CD14-positive monocyte (primary cell): ENCODE measurements at regions not wholly inside any gene's neighbourhood (a gene's known extent, or its start where the extent isn't known, plus 50 kb on each side); places are given as distances from the start of the nearest gene placed in this dataset.

Experiments
- DNase-seq, 3 donors: peaks; one replicate each; pipeline ENCODE4 v3.0.0-alpha.2; 2011 to 2022
- H2AFZ ChIP-seq: 2 replicates; pipeline ENCODE4 v1.6.0; 2012; ENCODE audit warnings: mild to moderate bottlenecking, low read depth, low read length, inconsistent platforms; ENCODE audit not compliant: insufficient read depth, poor library complexity, severe bottlenecking
- H3K27ac ChIP-seq, 2 donors: 1 replicate in 1 of 2; 2 replicates in 1 of 2; pipeline ENCODE4 v1.5.1; 2012 to 2013; ENCODE audit warnings: low read length in 2 of 2, control low read depth in 1 of 2, inconsistent platforms in 1 of 2, low read depth in 1 of 2, mild to moderate bottlenecking in 1 of 2
- H3K27me3 ChIP-seq, 2 donors: one replicate each; pipeline versions ENCODE4 v1.6.0 to v1.6.1; 2011 to 2013; ENCODE audit warnings: low read length in 2 of 2; ENCODE audit not compliant: control insufficient read depth in 2 of 2, insufficient read depth in 2 of 2
- H3K36me3 ChIP-seq, 2 donors: replicated peaks in 1 of 2; 1 replicate in 1 of 2; 2 replicates in 1 of 2; pipeline versions ENCODE4 v1.5.1 to v1.6.1; 2012 to 2013; ENCODE audit warnings: low read length in 2 of 2, control low read depth in 1 of 2, inconsistent platforms in 1 of 2, mild to moderate bottlenecking in 1 of 2; ENCODE audit not compliant: insufficient read depth in 2 of 2, control insufficient read depth in 1 of 2
- H3K4me1 ChIP-seq, 2 donors: 1 replicate in 1 of 2; 2 replicates in 1 of 2; pipeline versions ENCODE4 v1.5.1 to v1.6.1; 2012 to 2013; ENCODE audit warnings: low read length in 2 of 2, control low read depth in 1 of 2, inconsistent platforms in 1 of 2, mild to moderate bottlenecking in 1 of 2, moderate library complexity in 1 of 2; ENCODE audit not compliant: insufficient read depth in 2 of 2, control insufficient read depth in 1 of 2
- H3K4me2 ChIP-seq: replicated peaks from 2 replicates; pipeline ENCODE3; 2012; ENCODE audit warnings: low read length, moderate library complexity, mild to moderate bottlenecking; ENCODE audit not compliant: poor library complexity, severe bottlenecking; ENCODE audit errors: extremely low read depth
- H3K4me3 ChIP-seq, 3 experiments: fragments of 200-600 bp in 1 of 3; sonication (generic) in 1 of 3; replicated peaks in 1 of 3; 1 replicate in 2 of 3; 2 replicates in 1 of 3; pipeline ENCODE4 v1.5.1; 2011 to 2013; ENCODE audit warnings: low read length in 3 of 3, mild to moderate bottlenecking in 3 of 3, control low read depth in 2 of 3, low read depth in 2 of 3, inconsistent platforms in 1 of 3, moderate library complexity in 1 of 3
- H3K79me2 ChIP-seq: 2 replicates; pipeline ENCODE4 v1.6.0; 2012; ENCODE audit warnings: mild to moderate bottlenecking, control low read depth, inconsistent platforms, low read length, moderate library complexity; ENCODE audit not compliant: insufficient read depth
- H3K9ac ChIP-seq: 2 replicates; pipeline ENCODE4 v1.6.0; 2017; ENCODE audit warnings: low read length, mild to moderate bottlenecking; ENCODE audit not compliant: insufficient read depth, poor library complexity, severe bottlenecking
- H3K9me3 ChIP-seq, 2 donors: replicated peaks in 1 of 2; 1 replicate in 1 of 2; 2 replicates in 1 of 2; pipeline versions ENCODE4 v1.5.1 to v1.6.1; 2012 to 2013; ENCODE audit warnings: low read length in 2 of 2, control low read depth in 1 of 2; ENCODE audit not compliant: control insufficient read depth in 1 of 2, insufficient read depth in 1 of 2
- H4K20me1 ChIP-seq: 2 replicates; pipeline ENCODE4 v1.6.0; 2012; ENCODE audit warnings: mild to moderate bottlenecking, low read length, control low read depth, moderate library complexity; ENCODE audit not compliant: insufficient read depth
- H3K27ac Mint-ChIP-seq, 7 donors: one replicate each; pipeline ENCODE4 v1.8.0; 2020; ENCODE audit warnings: mild to moderate bottlenecking in 7 of 7, mixed read lengths in 7 of 7, moderate library complexity in 6 of 7, inconsistent platforms in 2 of 7
- H3K27me3 Mint-ChIP-seq, 3 donors: one replicate each; pipeline ENCODE4 v1.8.0; 2021 to 2022; ENCODE audit warnings: low read depth in 3 of 3, mild to moderate bottlenecking in 3 of 3, mixed read lengths in 3 of 3, moderate library complexity in 3 of 3, inconsistent platforms in 1 of 3
- H3K36me3 Mint-ChIP-seq, 2 donors: one replicate each; pipeline ENCODE4 v1.8.0; 2020; ENCODE audit warnings: mixed read lengths in 2 of 2, inconsistent platforms in 1 of 2, mild to moderate bottlenecking in 1 of 2
- H3K4me1 Mint-ChIP-seq: one replicate; pipeline ENCODE4 v1.8.0; 2020; ENCODE audit warnings: mild to moderate bottlenecking, mixed read lengths
- H3K4me3 Mint-ChIP-seq, 2 donors: one replicate each; pipeline ENCODE4 v1.8.0; 2020; ENCODE audit warnings: mild to moderate bottlenecking in 2 of 2, mixed read lengths in 2 of 2, moderate library complexity in 1 of 2
- H3K9me3 Mint-ChIP-seq, 7 donors: one replicate each; pipeline ENCODE4 v1.8.0; 2020 to 2022; ENCODE audit warnings: mixed read lengths in 7 of 7, mild to moderate bottlenecking in 6 of 7, moderate library complexity in 6 of 7, inconsistent platforms in 2 of 7
- WGBS: methylation state at CpG from one replicate; pipeline ENCODE4 v1.1.5; 2013; ENCODE audit warnings: missing lambda C conversion rate; ENCODE audit not compliant: insufficient coverage; 5-methylcytosine and 5-hydroxymethylcytosine counted together
- intact Hi-C, 2 donors: fragments of 100-400 bp; cut with micrococcal nuclease; formaldehyde crosslinking; loops; one replicate each; pipeline versions ENCODE4 v1.15.0 to v1.15.1; 2023
- TF ChIP-seq, protein P1 (sequence below): fragments of 200-600 bp; IDR thresholded peaks from one replicate; pipeline ENCODE4 v1.8.0; 2022; ENCODE audit warnings: antibody characterized with exemption, mild to moderate bottlenecking

DNA sequence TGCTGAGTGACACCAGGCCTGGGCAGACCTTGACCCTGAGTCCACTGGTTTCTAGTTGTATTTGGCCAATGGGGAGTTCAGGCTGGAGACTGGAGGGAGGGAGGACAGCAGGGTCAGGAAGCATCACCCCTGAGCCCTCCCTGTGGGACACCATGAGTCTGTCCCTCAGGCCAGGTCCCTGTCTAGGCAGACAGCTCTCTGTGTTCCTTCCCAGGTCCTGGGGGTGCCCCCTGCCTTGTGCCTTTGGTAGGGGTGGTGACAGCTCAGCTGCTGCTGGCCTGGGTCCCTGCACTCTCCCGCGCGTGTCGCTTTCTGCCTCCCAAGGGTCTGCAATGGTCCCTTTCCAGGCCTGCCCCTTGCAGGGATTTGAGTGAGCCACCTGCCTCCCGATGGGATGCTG is 125.5 kb downstream of the OLFM1 start:
- TF ChIP-seq, protein P1, sequence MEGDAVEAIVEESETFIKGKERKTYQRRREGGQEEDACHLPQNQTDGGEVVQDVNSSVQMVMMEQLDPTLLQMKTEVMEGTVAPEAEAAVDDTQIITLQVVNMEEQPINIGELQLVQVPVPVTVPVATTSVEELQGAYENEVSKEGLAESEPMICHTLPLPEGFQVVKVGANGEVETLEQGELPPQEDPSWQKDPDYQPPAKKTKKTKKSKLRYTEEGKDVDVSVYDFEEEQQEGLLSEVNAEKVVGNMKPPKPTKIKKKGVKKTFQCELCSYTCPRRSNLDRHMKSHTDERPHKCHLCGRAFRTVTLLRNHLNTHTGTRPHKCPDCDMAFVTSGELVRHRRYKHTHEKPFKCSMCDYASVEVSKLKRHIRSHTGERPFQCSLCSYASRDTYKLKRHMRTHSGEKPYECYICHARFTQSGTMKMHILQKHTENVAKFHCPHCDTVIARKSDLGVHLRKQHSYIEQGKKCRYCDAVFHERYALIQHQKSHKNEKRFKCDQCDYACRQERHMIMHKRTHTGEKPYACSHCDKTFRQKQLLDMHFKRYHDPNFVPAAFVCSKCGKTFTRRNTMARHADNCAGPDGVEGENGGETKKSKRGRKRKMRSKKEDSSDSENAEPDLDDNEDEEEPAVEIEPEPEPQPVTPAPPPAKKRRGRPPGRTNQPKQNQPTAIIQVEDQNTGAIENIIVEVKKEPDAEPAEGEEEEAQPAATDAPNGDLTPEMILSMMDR, result no peak
- H3K79me2 ChIP-seq, result no peaks in the 10 kb centered on the region
- H3K9me3 Mint-ChIP-seq, result peaks cover 13 to 31% (median 22%) of the 10 kb centered on the region in 7 donors
- peaks cover 17 to 26% of the 10 kb centered on the region in 2 donors for H3K9me3 ChIP-seq
- no peak for DNase-seq
- H3K27me3 ChIP-seq, result peaks cover 0 to 7% of the 10 kb centered on the region in 2 donors
- H3K27ac Mint-ChIP-seq, result no peak overlapping the region
- intact Hi-C loops, result no loop called here
- H2AFZ ChIP-seq, result no peak overlapping the region
- H3K36me3 Mint-ChIP-seq, result no peaks in the 10 kb centered on the region
- H3K4me1 Mint-ChIP-seq, result no peaks in the 10 kb centered on the region
- H3K27me3 Mint-ChIP-seq, result peaks cover 9 to 22% (median 16%) of the 10 kb centered on the region in 3 donors
- H3K4me3 Mint-ChIP-seq, result no peak overlapping the region
- H3K9ac ChIP-seq, result no peak overlapping the region
- H3K27ac ChIP-seq, result no peak overlapping the region
- H3K4me2 ChIP-seq, result no peak overlapping the region
- no peaks in the 10 kb centered on the region for H4K20me1 ChIP-seq
- H3K4me3 ChIP-seq, result no peak overlapping the region
- H3K4me1 ChIP-seq, result no peaks in the 10 kb centered on the region
- 95% methylated on average over 5 of the region's 5 CpGs for WGBS
- no peaks in the 10 kb centered on the region for H3K36me3 ChIP-seq

DNA sequence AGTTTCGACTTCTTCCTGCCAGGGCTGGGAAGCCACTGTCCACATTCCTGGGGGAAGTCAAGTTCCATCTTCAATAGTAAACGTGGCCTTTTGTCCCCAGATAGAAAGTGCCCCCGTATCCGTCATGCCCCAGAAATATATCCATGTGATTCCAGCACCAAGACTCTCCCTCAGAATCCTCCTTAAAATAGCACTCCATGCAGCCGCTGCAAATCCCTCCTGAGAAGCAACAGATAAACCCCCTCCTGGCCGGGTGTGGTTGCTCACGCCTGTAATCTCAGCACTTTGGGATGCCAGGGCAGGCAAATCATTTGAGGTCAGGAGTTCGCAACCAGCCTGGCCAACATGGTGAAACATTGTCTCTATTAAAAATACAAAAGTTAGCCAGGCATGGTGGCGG is 126.1 kb downstream of the OLFM1 start:
- Histone ChIP-seq H2AFZ (no peak overlapping the region), H3K27me3 (peaks cover 0 to 12% of the 10 kb centered on the region in 2 donors), H3K79me2 (no peaks in the 10 kb centered on the region), H3K4me3 (no peak overlapping the region), H3K27ac (no peak overlapping the region), H4K20me1 (no peaks in the 10 kb centered on the region), H3K4me1 (no peaks in the 10 kb centered on the region), H3K9me3 (peaks cover 17 to 26% of the 10 kb centered on the region in 2 donors), H3K36me3 (no peaks in the 10 kb centered on the region), H3K4me2 (no peak overlapping the region), H3K9ac (no peak overlapping the region)
- TF ChIP-seq, protein P1, result no peak
- Mint-ChIP-seq H3K4me3 (no peak overlapping the region), H3K27me3 (peaks cover 9 to 27% (median 20%) of the 10 kb centered on the region in 3 donors), H3K36me3 (no peaks in the 10 kb centered on the region), H3K4me1 (no peaks in the 10 kb centered on the region), H3K9me3 (peaks cover 13 to 31% (median 22%) of the 10 kb centered on the region in 7 donors), H3K27ac (no peak overlapping the region)
- 88% methylated on average over 6 of the region's 9 CpGs for WGBS
- DNase-seq, result no peak
- intact Hi-C loops, result no loop called here
